ENCODE measurements at regions not wholly inside any gene's neighbourhood (a gene's known extent, or its start where the extent isn't known, plus 50 kb on each side); places are given as distances from the start of the nearest gene placed in this dataset.

DNA sequence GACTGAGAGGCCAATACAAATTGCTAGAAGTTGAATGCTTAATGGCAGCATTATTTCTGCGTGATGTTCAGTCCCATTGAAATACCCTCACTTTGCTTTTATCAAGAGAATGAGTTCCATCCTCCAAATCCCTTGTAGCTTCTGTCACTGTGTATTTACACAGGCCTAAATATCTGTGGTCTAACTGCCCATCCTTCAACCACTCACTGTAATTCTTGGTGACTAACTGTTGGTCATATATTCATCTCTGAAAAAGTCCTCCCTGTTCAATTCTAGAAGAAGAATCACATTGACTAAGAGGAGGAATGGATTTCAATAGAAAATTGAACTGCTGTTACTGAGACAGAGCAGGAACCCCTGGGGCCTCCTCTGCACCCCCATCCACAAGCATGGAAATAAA is 74.2 kb upstream of the L3MBTL4 start:
- H3K27me3 ChIP-seq (replicated peaks; ENCODE audit: insufficient read depth) = no peaks in the 10 kb centered on the region
- H3K36me3 ChIP-seq = no peaks in the 10 kb centered on the region
- DNase-seq (ENCODE audit: low spot score) (no peak), ATAC-seq (ENCODE audit: insufficient number of reproducible peaks, low FRiP score, low read depth) (no peak)
- no peaks in the 10 kb centered on the region for H3K9me3 ChIP-seq
- no peak overlapping the region for H3K27ac ChIP-seq
- TF ChIP-seq, protein P1, sequence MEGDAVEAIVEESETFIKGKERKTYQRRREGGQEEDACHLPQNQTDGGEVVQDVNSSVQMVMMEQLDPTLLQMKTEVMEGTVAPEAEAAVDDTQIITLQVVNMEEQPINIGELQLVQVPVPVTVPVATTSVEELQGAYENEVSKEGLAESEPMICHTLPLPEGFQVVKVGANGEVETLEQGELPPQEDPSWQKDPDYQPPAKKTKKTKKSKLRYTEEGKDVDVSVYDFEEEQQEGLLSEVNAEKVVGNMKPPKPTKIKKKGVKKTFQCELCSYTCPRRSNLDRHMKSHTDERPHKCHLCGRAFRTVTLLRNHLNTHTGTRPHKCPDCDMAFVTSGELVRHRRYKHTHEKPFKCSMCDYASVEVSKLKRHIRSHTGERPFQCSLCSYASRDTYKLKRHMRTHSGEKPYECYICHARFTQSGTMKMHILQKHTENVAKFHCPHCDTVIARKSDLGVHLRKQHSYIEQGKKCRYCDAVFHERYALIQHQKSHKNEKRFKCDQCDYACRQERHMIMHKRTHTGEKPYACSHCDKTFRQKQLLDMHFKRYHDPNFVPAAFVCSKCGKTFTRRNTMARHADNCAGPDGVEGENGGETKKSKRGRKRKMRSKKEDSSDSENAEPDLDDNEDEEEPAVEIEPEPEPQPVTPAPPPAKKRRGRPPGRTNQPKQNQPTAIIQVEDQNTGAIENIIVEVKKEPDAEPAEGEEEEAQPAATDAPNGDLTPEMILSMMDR (IDR thresholded peaks at IDR 0.05) = no peak
- H3K4me3 ChIP-seq = no peak overlapping the region
- no peaks in the 10 kb centered on the region for H3K4me1 ChIP-seq (ENCODE audit: control insufficient read depth in 1 of 2, low read depth in 2 of 2)

DNA sequence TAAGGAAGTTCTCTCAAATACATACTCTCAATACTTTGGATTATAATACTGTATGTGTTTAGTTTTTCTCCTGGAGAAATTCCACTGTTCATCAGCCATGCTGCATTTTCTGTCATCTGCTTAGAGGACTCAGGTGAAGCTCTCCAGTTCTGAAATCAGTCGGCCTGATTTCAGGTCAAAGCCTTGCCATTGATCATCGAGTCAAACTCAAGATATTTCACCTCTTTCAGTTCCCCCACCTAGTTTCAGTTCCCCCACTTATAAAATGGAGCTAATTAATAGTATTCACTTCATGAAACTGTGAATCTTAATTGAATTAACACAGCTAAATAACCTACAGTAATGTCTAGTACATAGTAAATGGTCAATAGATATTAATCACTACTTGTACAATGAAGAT is 75.3 kb upstream of the L3MBTL4 start:
- DNase-seq (ENCODE audit: low spot score) = no peak
- ATAC-seq (ENCODE audit: insufficient number of reproducible peaks, low FRiP score, low read depth) = no peak
- H3K27ac ChIP-seq = no peak overlapping the region
- TF ChIP-seq, protein P1 (IDR thresholded peaks at IDR 0.05) = no peak
- H3K36me3 ChIP-seq = no peaks in the 10 kb centered on the region
- no peaks in the 10 kb centered on the region for H3K27me3 ChIP-seq (replicated peaks; ENCODE audit: insufficient read depth)
- H3K4me3 ChIP-seq = no peak overlapping the region
- H3K4me1 ChIP-seq (ENCODE audit: control insufficient read depth in 1 of 2, low read depth in 2 of 2) = no peaks in the 10 kb centered on the region
- H3K9me3 ChIP-seq = no peaks in the 10 kb centered on the region

- no peaks in the 10 kb centered on the region for H3K36me3 ChIP-seq
- no peaks in the 10 kb centered on the region for H3K4me1 ChIP-seq (ENCODE audit: control insufficient read depth in 1 of 2, low read depth in 2 of 2)
- no peak overlapping the region for H3K4me3 ChIP-seq
- DNase-seq (ENCODE audit: low spot score) (no peak), ATAC-seq (ENCODE audit: insufficient number of reproducible peaks, low FRiP score, low read depth) (no peak)
- no peaks in the 10 kb centered on the region for H3K9me3 ChIP-seq
- no peaks in the 10 kb centered on the region for H3K27me3 ChIP-seq (replicated peaks; ENCODE audit: insufficient read depth)
- TF ChIP-seq, protein P1 (IDR thresholded peaks at IDR 0.05) = no peak
- H3K27ac ChIP-seq = no peak overlapping the region
Observed at GRCh38 chr18:6493194-6493593, 78.5 kb upstream of the L3MBTL4 start.

DNA sequence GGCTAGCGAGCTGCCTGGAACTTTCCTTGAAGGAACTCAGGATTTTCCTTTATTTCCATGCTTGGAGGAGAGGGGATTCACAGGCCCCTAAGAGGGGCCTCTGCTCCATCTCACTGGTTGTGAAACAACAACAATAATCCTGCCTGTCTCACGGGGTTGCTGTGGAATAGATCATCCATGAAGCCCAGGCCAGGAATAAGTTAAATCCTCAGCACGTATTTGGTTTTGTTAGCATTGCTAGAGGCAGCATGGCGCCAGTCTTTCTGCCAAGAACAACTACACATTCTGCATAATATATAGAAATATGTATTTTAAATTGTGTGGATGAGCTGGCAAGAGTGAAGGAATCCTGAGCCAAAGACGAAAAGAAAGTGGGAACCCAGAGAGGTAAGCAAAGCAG is 80.8 kb upstream of the L3MBTL4 start:
- H3K36me3 ChIP-seq = no peaks in the 10 kb centered on the region

GRCh38 chr18:6497543-6497942 is 82.8 kb upstream of the L3MBTL4 start:
- Histone ChIP-seq H3K4me3 (no peak overlapping the region), H3K36me3 (no peaks in the 10 kb centered on the region), H3K27ac (no peak overlapping the region), H3K9me3 (no peaks in the 10 kb centered on the region), H3K27me3 (replicated peaks; ENCODE audit: insufficient read depth) (no peaks in the 10 kb centered on the region), H3K4me1 (ENCODE audit: control insufficient read depth in 1 of 2, low read depth in 2 of 2) (no peaks in the 10 kb centered on the region)
- ATAC-seq (ENCODE audit: insufficient number of reproducible peaks, low FRiP score, low read depth) (no peak), DNase-seq (ENCODE audit: low spot score) (no peak)
- TF ChIP-seq, protein P1 (IDR thresholded peaks at IDR 0.05) = no peak

More for the DNA sequence above, 80.8 kb upstream of the L3MBTL4 start:
- no peak for ATAC-seq (ENCODE audit: insufficient number of reproducible peaks, low FRiP score, low read depth)
- Histone ChIP-seq H3K4me3 (no peak overlapping the region), H3K27me3 (replicated peaks; ENCODE audit: insufficient read depth) (no peaks in the 10 kb centered on the region), H3K27ac (no peak overlapping the region), H3K9me3 (no peaks in the 10 kb centered on the region), H3K4me1 (ENCODE audit: control insufficient read depth in 1 of 2, low read depth in 2 of 2) (no peaks in the 10 kb centered on the region)
- TF ChIP-seq, protein P1 (IDR thresholded peaks at IDR 0.05) = no peak
- no peak for DNase-seq (ENCODE audit: low spot score)
